SU-DHL-6 (cell line): ENCODE measurements at regions not wholly inside any gene's neighbourhood (a gene's known extent, or its start where the extent isn't known, plus 50 kb on each side); places are given as distances from the start of the nearest gene placed in this dataset.

Source experiments
- CTCF ChIP-seq: fragments of 200-600 bp; sonication (generic); IDR thresholded peaks from one replicate; pipeline ENCODE4 v1.5.1; 2017; ENCODE audit warnings: antibody characterized with exemption, mild to moderate bottlenecking, low read length, moderate library complexity; ENCODE audit not compliant: insufficient read depth, poor library complexity, severe bottlenecking
- EZH2phosphoT487 ChIP-seq: fragments of 200-600 bp; sonication (generic), shearing (Covaris generic); conservative IDR thresholded peaks from 2 replicates; pipeline ENCODE4 v1.6.1; 2018; ENCODE audit warnings: mild to moderate bottlenecking, antibody characterized with exemption, low read length, moderate library complexity, mixed read lengths

DNA sequence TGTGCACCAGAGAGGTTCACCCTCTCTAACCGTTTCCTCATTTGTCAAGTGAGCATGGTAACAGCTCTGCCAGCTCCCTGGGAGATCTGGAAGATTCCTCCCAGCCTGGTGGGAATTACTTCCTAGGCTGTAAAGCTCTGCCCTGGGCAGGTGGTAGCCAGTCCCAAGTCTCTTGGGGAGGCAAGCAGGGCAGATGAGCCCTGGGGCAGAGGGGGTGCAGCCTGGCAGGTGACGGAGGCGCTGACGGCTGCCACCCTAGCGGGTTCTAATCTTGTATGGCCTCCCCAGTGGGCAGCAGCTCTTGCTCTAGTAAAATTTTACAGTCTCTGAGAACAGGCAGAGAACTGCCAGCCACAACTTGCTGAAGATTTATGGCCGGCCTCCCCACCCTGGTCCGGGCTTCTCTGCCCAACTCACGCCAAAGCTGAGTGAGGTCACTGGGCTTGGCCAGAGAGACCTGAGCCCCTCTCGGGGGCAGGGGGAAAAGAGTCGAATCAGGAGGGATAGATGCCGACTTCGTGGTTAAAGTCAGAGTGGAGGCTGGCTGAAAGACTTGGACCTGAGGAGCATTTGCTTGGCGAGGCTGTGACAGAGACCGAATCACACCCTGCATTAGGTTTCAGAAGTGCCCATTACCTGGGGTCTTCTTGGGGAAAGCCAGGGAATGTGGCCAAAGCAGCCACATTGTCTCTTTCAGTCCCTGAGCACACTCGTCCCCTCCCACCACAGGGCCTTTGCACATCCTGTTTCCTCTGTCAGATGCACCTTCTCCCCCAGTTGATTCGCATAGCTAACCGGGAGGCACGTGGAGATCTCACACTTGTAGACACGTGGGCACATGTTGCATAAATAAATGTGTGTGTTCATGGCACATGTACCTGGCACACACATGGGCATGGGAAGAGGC is 188.2 kb downstream of the MN1 start:
- no peak for TF ChIP-seq CTCF
- no peak for TF ChIP-seq EZH2phosphoT487
